ENCODE measurements at regions not wholly inside any gene's neighbourhood (a gene's known extent, or its start where the extent isn't known, plus 50 kb on each side); places are given as distances from the start of the nearest gene placed in this dataset.
"Not testable (repeated sequence)": the region's sequence is repeated elsewhere in the genome, so short reads cannot be mapped to it uniquely, and the experiment has no call there.

- Mint-ChIP-seq H3K27me3 (ENCODE audit: low read depth in 3 of 3) (peaks cover 0 to 2% (median 0%) of the 10 kb centered on the region in 3 donors), H3K36me3 (no peaks in the 10 kb centered on the region), H3K4me1 (no peaks in the 10 kb centered on the region), H3K27ac (no peak overlapping the region), H3K9me3 (peaks cover 0 to 15% (median 5%) of the 10 kb centered on the region in 7 donors), H3K4me3 (no peak overlapping the region)
- H3K9me3 ChIP-seq (replicated peaks in 1 of 2; ENCODE audit: control insufficient read depth in 1 of 2, insufficient read depth in 1 of 2, low read length in 2 of 2): peaks cover 0 to 2% of the 10 kb centered on the region in 2 donors
- WGBS (ENCODE audit: insufficient coverage): 80% methylated on average over 1 of the region's 5 CpGs
- H3K4me3 ChIP-seq (replicated peaks in 1 of 3; ENCODE audit: low read depth in 2 of 3, low read length in 3 of 3): no peak overlapping the region
- DNase-seq: no peak
- intact Hi-C loops (cut with micrococcal nuclease): no loop called here
- H3K79me2 ChIP-seq (ENCODE audit: insufficient read depth, low read length): no peaks in the 10 kb centered on the region
- H3K4me1 ChIP-seq (ENCODE audit: control insufficient read depth in 1 of 2, insufficient read depth in 2 of 2, low read length in 2 of 2): no peaks in the 10 kb centered on the region
- H3K36me3 ChIP-seq (replicated peaks in 1 of 2; ENCODE audit: control insufficient read depth in 1 of 2, insufficient read depth in 2 of 2, low read length in 2 of 2): no peaks in the 10 kb centered on the region
- TF ChIP-seq CTCF (IDR thresholded peaks at IDR 0.05): no peak
- H3K27ac ChIP-seq (ENCODE audit: low read depth in 1 of 2, low read length in 2 of 2): no peak overlapping the region
- no peak overlapping the region for H3K9ac ChIP-seq (ENCODE audit: insufficient read depth, low read length, poor library complexity, severe bottlenecking)
- H4K20me1 ChIP-seq (ENCODE audit: insufficient read depth, low read length): no peaks in the 10 kb centered on the region
- no peaks in the 10 kb centered on the region for H3K27me3 ChIP-seq (ENCODE audit: control insufficient read depth in 2 of 2, insufficient read depth in 2 of 2, low read length in 2 of 2)
- no peak overlapping the region for H2AFZ ChIP-seq (ENCODE audit: insufficient read depth, low read depth, low read length, poor library complexity, severe bottlenecking)
- no peak overlapping the region for H3K4me2 ChIP-seq (replicated peaks; ENCODE audit: extremely low read depth, low read length, poor library complexity, severe bottlenecking)
These were observed 336.7 kb upstream of the CLINT1 start for GRCh38 chr5:158195416-158196210.

GRCh38 chr5:158194561-158194976 is 335.6 kb upstream of the CLINT1 start:
- Histone ChIP-seq H3K4me3 (replicated peaks in 1 of 3; ENCODE audit: low read depth in 2 of 3, low read length in 3 of 3) (no peak overlapping the region), H3K36me3 (replicated peaks in 1 of 2; ENCODE audit: control insufficient read depth in 1 of 2, insufficient read depth in 2 of 2, low read length in 2 of 2) (no peaks in the 10 kb centered on the region), H4K20me1 (ENCODE audit: insufficient read depth, low read length) (no peaks in the 10 kb centered on the region), H2AFZ (ENCODE audit: insufficient read depth, low read depth, low read length, poor library complexity, severe bottlenecking) (no peak overlapping the region), H3K9ac (ENCODE audit: insufficient read depth, low read length, poor library complexity, severe bottlenecking) (no peak overlapping the region), H3K79me2 (ENCODE audit: insufficient read depth, low read length) (no peaks in the 10 kb centered on the region), H3K4me2 (replicated peaks; ENCODE audit: extremely low read depth, low read length, poor library complexity, severe bottlenecking) (no peak overlapping the region), H3K4me1 (ENCODE audit: control insufficient read depth in 1 of 2, insufficient read depth in 2 of 2, low read length in 2 of 2) (no peaks in the 10 kb centered on the region), H3K27ac (ENCODE audit: low read depth in 1 of 2, low read length in 2 of 2) (no peak overlapping the region), H3K9me3 (replicated peaks in 1 of 2; ENCODE audit: control insufficient read depth in 1 of 2, insufficient read depth in 1 of 2, low read length in 2 of 2) (peaks cover 0 to 2% of the 10 kb centered on the region in 2 donors), H3K27me3 (ENCODE audit: control insufficient read depth in 2 of 2, insufficient read depth in 2 of 2, low read length in 2 of 2) (no peaks in the 10 kb centered on the region)
- Mint-ChIP-seq H3K27ac (no peak overlapping the region), H3K27me3 (ENCODE audit: low read depth in 3 of 3) (peaks cover 0 to 2% (median 0%) of the 10 kb centered on the region in 3 donors), H3K36me3 (no peaks in the 10 kb centered on the region), H3K4me1 (no peaks in the 10 kb centered on the region), H3K4me3 (no peak overlapping the region), H3K9me3 (peaks cover 0 to 15% (median 5%) of the 10 kb centered on the region in 7 donors)
- intact Hi-C loops (cut with micrococcal nuclease): no loop called here
- no peak for TF ChIP-seq CTCF (IDR thresholded peaks at IDR 0.05)
- DNase-seq: no peak
- 81% methylated on average over 4 of the region's 10 CpGs for WGBS (ENCODE audit: insufficient coverage)

- H3K4me1 Mint-ChIP-seq; H3K4me2 ChIP-seq (replicated peaks; ENCODE audit: extremely low read depth, low read length, poor library complexity, severe bottlenecking); H3K4me3 ChIP-seq (replicated peaks in 1 of 3; ENCODE audit: low read depth in 2 of 3, low read length in 3 of 3); H3K36me3 Mint-ChIP-seq; intact Hi-C loops (cut with micrococcal nuclease); H4K20me1 ChIP-seq (ENCODE audit: insufficient read depth, low read length); H3K36me3 ChIP-seq (replicated peaks in 1 of 2; ENCODE audit: control insufficient read depth in 1 of 2, insufficient read depth in 2 of 2, low read length in 2 of 2); H3K9ac ChIP-seq (ENCODE audit: insufficient read depth, low read length, poor library complexity, severe bottlenecking); H3K27ac Mint-ChIP-seq; H3K27me3 ChIP-seq (ENCODE audit: control insufficient read depth in 2 of 2, insufficient read depth in 2 of 2, low read length in 2 of 2); H3K9me3 ChIP-seq (replicated peaks in 1 of 2; ENCODE audit: control insufficient read depth in 1 of 2, insufficient read depth in 1 of 2, low read length in 2 of 2); H3K27me3 Mint-ChIP-seq (ENCODE audit: low read depth in 3 of 3); H3K4me1 ChIP-seq (ENCODE audit: control insufficient read depth in 1 of 2, insufficient read depth in 2 of 2, low read length in 2 of 2); H3K27ac ChIP-seq (ENCODE audit: low read depth in 1 of 2, low read length in 2 of 2); H3K79me2 ChIP-seq (ENCODE audit: insufficient read depth, low read length); H3K4me3 Mint-ChIP-seq; H2AFZ ChIP-seq (ENCODE audit: insufficient read depth, low read depth, low read length, poor library complexity, severe bottlenecking); DNase-seq: not testable (repeated sequence)
- H3K9me3 Mint-ChIP-seq: peaks cover 0 to 15% (median 5%) of the 10 kb centered on the region in 7 donors
- WGBS (ENCODE audit: insufficient coverage): no CpG with 5 or more reads among the region's 2 CpGs
These were observed 334.4 kb upstream of the CLINT1 start for GRCh38 chr5:158193395-158193794.
